HepG2 (cell line): ENCODE measurements at regions not wholly inside any gene's neighbourhood (a gene's known extent, or its start where the extent isn't known, plus 50 kb on each side); places are given as distances from the start of the nearest gene placed in this dataset.

Experiments
- ATAC-seq: fragments of 200-7000 bp; cut with Tn5 transposase; 3 replicates; pipeline ENCODE4 v1.9.1; 2020; ENCODE audit warnings: mild to moderate bottlenecking, moderate library complexity
- BruUV-seq: library from RNA; stranded (reverse); fragments of 400-500 nt; replicated peaks from 2 replicates; lab custom pipeline; 2021; lab: Mats Ljungman, UMichigan
- CTCF ChIA-PET: fragments of 300-600 bp; formaldehyde crosslinking; extraction: SDS; loops from one replicate; lab custom pipeline; 2021; ENCODE audit warnings: low total read pairs, inconsistent platforms, low intra/inter-chr PET ratio; lab: Yijun Ruan, JAX
- POLR2A ChIA-PET: fragments of 350-600 bp; sonication (Branson Sonifier 250); formaldehyde crosslinking; loops from one replicate; lab custom pipeline; 2020; ENCODE audit warnings: antibody characterized with exemption, inconsistent platforms; lab: Yijun Ruan, JAX
- DNase-seq: peaks from one replicate; pipeline ENCODE4 v3.0.0-alpha.2; 2015; ENCODE audit warnings: low spot score
- FAIRE-seq: peaks from 3 replicates; lab custom pipeline; 2011; peaks lifted over from hg19 to GRCh38; lab: Jason Lieb, UNC
- H2AFZ ChIP-seq: one replicate; pipeline ENCODE4 v1.6.1; 2011; ENCODE audit warnings: low read length, inconsistent platforms
- H3K27ac ChIP-seq: fragments of 300-600 bp; 3 replicates; pipeline ENCODE4 v1.8.0; 2011; ENCODE audit warnings: mixed run types, mild to moderate bottlenecking, mixed read lengths, low read length, inconsistent platforms; ENCODE audit not compliant: insufficient read depth; ENCODE audit errors: extremely low read length
- H3K27me3 ChIP-seq, 2 experiments: fragments of 200-600 bp in 1 of 2; 2 replicates in 1 of 2; 3 replicates in 1 of 2; pipeline versions ENCODE4 v1.6.0 to v1.8.0; 2011; ENCODE audit warnings: low read length in 2 of 2, mild to moderate bottlenecking in 2 of 2, moderate library complexity in 2 of 2, inconsistent platforms in 1 of 2; ENCODE audit not compliant: insufficient read depth in 2 of 2, control insufficient read depth in 1 of 2
- H3K36me3 ChIP-seq, 2 experiments: fragments of 200-600 bp in 1 of 2; replicated peaks in 1 of 2; 2 replicates in 1 of 2; 3 replicates in 1 of 2; pipeline versions ENCODE4 v1.5.1 to v1.8.0; 2011; ENCODE audit warnings: low read length in 2 of 2, inconsistent platforms in 1 of 2; ENCODE audit not compliant: insufficient read depth in 2 of 2, control insufficient read depth in 1 of 2
- H3K4me1 ChIP-seq: 2 replicates; pipeline ENCODE4 v1.5.1; 2012; ENCODE audit warnings: low read length, inconsistent platforms; ENCODE audit not compliant: insufficient read depth
- H3K4me2 ChIP-seq: 2 replicates; pipeline ENCODE4 v1.6.0; 2011; ENCODE audit warnings: low read depth, low read length, inconsistent platforms
- H3K4me3 ChIP-seq, 3 experiments: fragments of 200-600 bp in 1 of 3; sonication (generic), shearing (Covaris generic) in 1 of 3; replicated peaks in 1 of 3; 2 replicates each; pipeline ENCODE4 v1.5.1; 2011 to 2016; ENCODE audit warnings: low read length in 3 of 3, inconsistent platforms in 2 of 3, low read depth in 2 of 3, mild to moderate bottlenecking in 2 of 3, control low read depth in 1 of 3, mixed read lengths in 1 of 3; ENCODE audit not compliant: insufficient read depth in 1 of 3
- H3K79me2 ChIP-seq: one replicate; pipeline ENCODE4 v1.6.1; 2011; ENCODE audit warnings: low read length, inconsistent platforms; ENCODE audit not compliant: insufficient read depth
- H3K9ac ChIP-seq: 2 replicates; pipeline ENCODE4 v1.6.0; 2011; ENCODE audit warnings: mild to moderate bottlenecking, low read depth, low read length, inconsistent platforms; ENCODE audit not compliant: insufficient read depth
- H3K9me3 ChIP-seq: 2 replicates; pipeline ENCODE4 v1.5.1; 2012; ENCODE audit warnings: mild to moderate bottlenecking, low read length
- H4K20me1 ChIP-seq: 2 replicates; pipeline ENCODE4 v1.6.0; 2011; ENCODE audit warnings: inconsistent platforms, mild to moderate bottlenecking, low read length, moderate library complexity; ENCODE audit not compliant: insufficient read depth
- ASH2L ChIP-seq: fragments of 300-600, 200-600 bp; sonication (generic); IDR thresholded peaks from 2 replicates; pipeline ENCODE4 v1.7.0; 2017; ENCODE audit warnings: low read depth, mild to moderate bottlenecking, moderate library complexity, mixed read lengths, low read length; ENCODE audit not compliant: insufficient read length
- CTCF ChIP-seq: sonication (generic); formaldehyde crosslinking; IDR thresholded peaks from 2 replicates; pipeline ENCODE4 v1.5.0; 2020; ENCODE audit warnings: mild to moderate bottlenecking, missing genetic modification reagents, moderate library complexity
- DMTF1 ChIP-seq: sonication (generic); formaldehyde crosslinking; IDR thresholded peaks from 2 replicates; pipeline ENCODE4 v1.4.0; 2020; ENCODE audit warnings: mild to moderate bottlenecking, missing genetic modification reagents
- KLF9 ChIP-seq: IDR thresholded peaks from 2 replicates; pipeline ENCODE4 v1.6.1; 2016; ENCODE audit warnings: low read depth
- SIX4 ChIP-seq: sonication (generic); formaldehyde crosslinking; IDR thresholded peaks from 2 replicates; pipeline ENCODE4 v1.4.0; 2020; ENCODE audit warnings: missing genetic modification reagents
- STAT6 ChIP-seq: sonication (generic); formaldehyde crosslinking; IDR thresholded peaks from 2 replicates; pipeline ENCODE4 v1.4.0; 2020; ENCODE audit warnings: missing genetic modification reagents, mild to moderate bottlenecking, borderline replicate concordance
- THAP7 ChIP-seq: sonication (generic); formaldehyde crosslinking; IDR thresholded peaks from 2 replicates; pipeline ENCODE4 v1.8.1; 2023; ENCODE audit warnings: mild to moderate bottlenecking, missing genetic modification reagents
- XBP1 ChIP-seq: sonication (generic); formaldehyde crosslinking; IDR thresholded peaks from 2 replicates; pipeline ENCODE4 v1.5.0; 2020; ENCODE audit warnings: missing genetic modification reagents
- ZNF296 ChIP-seq: sonication (generic); formaldehyde crosslinking; conservative IDR thresholded peaks from 2 replicates; pipeline ENCODE4 v1.5.0; 2020; ENCODE audit warnings: mild to moderate bottlenecking, missing genetic modification reagents
- ZSCAN29 ChIP-seq: sonication (generic); formaldehyde crosslinking; conservative IDR thresholded peaks from 2 replicates; pipeline ENCODE4 v1.4.0; 2020; ENCODE audit warnings: mild to moderate bottlenecking, missing genetic modification reagents
- WGBS: methylation state at CpG from one replicate; pipeline ENCODE4 v1.1.6; 2017; ENCODE audit warnings: low lambda C conversion rate; 5-methylcytosine and 5-hydroxymethylcytosine counted together
- in situ Hi-C: cut with HindIII; loops from 2 replicates; pipeline ENCODE4 v1.10.0; 2017; ENCODE audit warnings: low pct_unique_long_range_greater_than_20kb; ENCODE audit not compliant: extremely low pct_ligation_motif_present
- intact Hi-C: fragments of 100-400 bp; cut with micrococcal nuclease; formaldehyde crosslinking; loops from one replicate; pipeline ENCODE4 v1.10.0; 2022; ENCODE audit not compliant: unreplicated experiment

GRCh38 chr16:8373676-8374431 lies 216.5 kb downstream of the TMEM114 start:
- Histone ChIP-seq H3K4me2 (no peak overlapping the region), H4K20me1 (no peaks in the 10 kb centered on the region), H3K4me1 (no peaks in the 10 kb centered on the region), H3K9me3 (no peaks in the 10 kb centered on the region), H2AFZ (no peak overlapping the region), H3K9ac (no peak overlapping the region), H3K27me3 (no peaks in the 10 kb centered on the region; a peak in 1 of 5 replicates), H3K27ac (no peak overlapping the region), H3K36me3 (no peaks in the 10 kb centered on the region), H3K79me2 (no peaks in the 10 kb centered on the region), H3K4me3 (no peak overlapping the region)
- CTCF ChIA-PET, result no interaction called here
- DNase-seq, result no peak
- no TSS peak for BruUV-seq
- TF ChIP-seq ZSCAN29 (CRISPR knock-in tag), result no peak
- TF ChIP-seq CTCF (CRISPR knock-in tag), result 0 out of 2 replicates have a peak, but pooled peaks have one; percentile 3
- POLR2A ChIA-PET, result no interaction called here
- intact Hi-C loops, result no loop called here
- no peak for FAIRE-seq
- no peak for ATAC-seq
- in situ Hi-C loops, result no loop called here
- 13% methylated on average over 6 of the region's 6 CpGs for WGBS

GRCh38 chr16:8372141-8372540 lies 218.2 kb downstream of the TMEM114 start:
- Histone ChIP-seq H3K9ac (no peak overlapping the region), H3K27ac (no peak overlapping the region), H3K36me3 (no peaks in the 10 kb centered on the region), H3K4me3 (no peak overlapping the region), H3K9me3 (no peaks in the 10 kb centered on the region), H3K4me2 (no peak overlapping the region), H3K4me1 (no peaks in the 10 kb centered on the region), H3K79me2 (no peaks in the 10 kb centered on the region), H3K27me3 (no peaks in the 10 kb centered on the region), H2AFZ (no peak overlapping the region), H4K20me1 (no peaks in the 10 kb centered on the region)
- in situ Hi-C loops, result no loop called here
- intact Hi-C loops, result no loop called here
- DNase-seq, result no peak
- ATAC-seq, result no peak
- ChIA-PET CTCF (no interaction called here), POLR2A (no interaction called here)
- BruUV-seq, result no TSS peak
- FAIRE-seq, result no peak
- WGBS, result 4% methylated on average over 3 of the region's 3 CpGs
- no peak for TF ChIP-seq DMTF1
- TF ChIP-seq XBP1 (CRISPR knock-in tag), result no peak
- TF ChIP-seq STAT6 (CRISPR knock-in tag), result no peak
- no peak for TF ChIP-seq ASH2L
- no peak for TF ChIP-seq ZNF296 (CRISPR knock-in tag)
- no peak for TF ChIP-seq THAP7
- TF ChIP-seq KLF9 (CRISPR knock-in tag), result no peak
- TF ChIP-seq SIX4 (CRISPR knock-in tag), result no peak
